ENCODE measurements at regions not wholly inside any gene's neighbourhood (a gene's known extent, or its start where the extent isn't known, plus 50 kb on each side); places are given as distances from the start of the nearest gene placed in this dataset.

DNA sequence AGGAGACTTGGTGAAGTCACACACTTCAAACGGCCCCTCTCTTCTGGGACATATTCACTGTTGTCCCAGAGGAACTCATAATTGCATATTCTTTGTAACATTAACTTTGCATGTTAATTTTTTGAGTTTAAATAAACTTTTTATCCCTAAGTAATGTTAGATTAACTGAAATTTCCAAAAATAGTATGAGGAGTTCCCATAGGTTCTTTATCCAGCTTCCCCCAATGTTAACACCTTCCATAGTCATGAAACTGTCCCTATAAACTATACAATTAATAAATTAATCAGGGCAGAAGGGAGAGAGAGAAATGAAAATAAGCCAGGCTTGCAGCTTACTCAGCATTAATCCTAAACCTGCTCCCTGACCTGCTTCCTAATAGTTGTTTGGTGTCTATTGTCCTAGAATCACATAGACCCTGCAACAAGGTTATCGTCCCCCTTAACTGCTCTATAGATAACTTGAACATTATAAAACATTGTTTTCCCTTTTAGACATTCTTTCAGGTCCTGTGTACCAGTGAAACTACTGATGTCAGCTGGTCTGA lies 589.8 kb upstream of the CDH5 start:
- TF ChIP-seq POLR2AphosphoS5 (IDR thresholded peaks at IDR 0.05; ENCODE audit: insufficient read depth in 1 of 2, low read depth in 1 of 2): no peak
- TF ChIP-seq, protein P1, sequence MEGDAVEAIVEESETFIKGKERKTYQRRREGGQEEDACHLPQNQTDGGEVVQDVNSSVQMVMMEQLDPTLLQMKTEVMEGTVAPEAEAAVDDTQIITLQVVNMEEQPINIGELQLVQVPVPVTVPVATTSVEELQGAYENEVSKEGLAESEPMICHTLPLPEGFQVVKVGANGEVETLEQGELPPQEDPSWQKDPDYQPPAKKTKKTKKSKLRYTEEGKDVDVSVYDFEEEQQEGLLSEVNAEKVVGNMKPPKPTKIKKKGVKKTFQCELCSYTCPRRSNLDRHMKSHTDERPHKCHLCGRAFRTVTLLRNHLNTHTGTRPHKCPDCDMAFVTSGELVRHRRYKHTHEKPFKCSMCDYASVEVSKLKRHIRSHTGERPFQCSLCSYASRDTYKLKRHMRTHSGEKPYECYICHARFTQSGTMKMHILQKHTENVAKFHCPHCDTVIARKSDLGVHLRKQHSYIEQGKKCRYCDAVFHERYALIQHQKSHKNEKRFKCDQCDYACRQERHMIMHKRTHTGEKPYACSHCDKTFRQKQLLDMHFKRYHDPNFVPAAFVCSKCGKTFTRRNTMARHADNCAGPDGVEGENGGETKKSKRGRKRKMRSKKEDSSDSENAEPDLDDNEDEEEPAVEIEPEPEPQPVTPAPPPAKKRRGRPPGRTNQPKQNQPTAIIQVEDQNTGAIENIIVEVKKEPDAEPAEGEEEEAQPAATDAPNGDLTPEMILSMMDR (IDR thresholded peaks at IDR 0.05): no peak
